ENCODE measurements at regions not wholly inside any gene's neighbourhood (a gene's known extent, or its start where the extent isn't known, plus 50 kb on each side); places are given as distances from the start of the nearest gene placed in this dataset.

DNA sequence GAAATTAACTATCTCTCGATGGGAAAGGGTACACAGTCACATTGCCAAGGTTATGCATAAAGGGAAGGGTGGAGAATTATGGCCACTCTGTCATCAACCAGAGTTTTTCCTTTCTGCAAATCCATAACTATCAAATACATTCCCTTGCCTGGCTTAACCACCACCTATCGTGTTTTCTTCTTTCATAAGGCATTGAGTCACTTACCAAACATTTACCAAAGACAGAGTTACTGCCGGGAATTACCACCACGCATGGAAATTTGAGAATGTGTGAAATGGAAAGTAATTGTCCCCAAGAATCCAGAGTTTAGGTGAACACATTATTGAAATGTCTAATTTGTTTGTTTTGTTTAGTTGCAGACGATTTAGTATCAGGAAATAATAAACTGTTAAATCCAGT lies 134.3 kb upstream of the LRRN1 start:
- Histone ChIP-seq H3K36me3 (ENCODE audit: control insufficient read depth in 1 of 2, insufficient read depth in 2 of 2, low read length in 2 of 2) (no peaks in the 10 kb centered on the region), H3K18ac (ENCODE audit: low read length) (peak overlapping the region; percentile 11), H3K14ac (ENCODE audit: low read length) (peak overlapping the region; percentile 40), H3K4ac (ENCODE audit: low read depth, low read length) (no peak overlapping the region), H4K12ac (ENCODE audit: low read depth, low read length) (no peak overlapping the region), H2AFZ (ENCODE audit: insufficient read depth, low read length, poor library complexity) (no peak overlapping the region), H4K8ac (ENCODE audit: low read depth, low read length) (no peak overlapping the region), H4K91ac (ENCODE audit: low read depth, low read length) (peak overlapping the region; percentile 36), H3K4me2 (ENCODE audit: low read length) (no peak overlapping the region), H3K9ac (ENCODE audit: low read length) (no peak overlapping the region), H3K4me1 (ENCODE audit: control insufficient read depth in 1 of 2, insufficient read depth in 2 of 2, low read length in 2 of 2) (peaks cover 8% of the 10 kb centered on the region in 2 experiments), H2BK5ac (ENCODE audit: low read depth, low read length, poor library complexity) (no peak overlapping the region), H3K79me1 (ENCODE audit: low read length) (peaks cover 14% of the 10 kb centered on the region), H3K9me3 (ENCODE audit: insufficient read depth, low read depth, low read length) (peaks cover 2% of the 10 kb centered on the region), H3K4me3 (ENCODE audit: low read depth, low read length) (no peak overlapping the region), H3K27me3 (ENCODE audit: insufficient read depth, low read length) (no peaks in the 10 kb centered on the region), H3K23ac (ENCODE audit: low read length) (no peak overlapping the region), H3K27ac (ENCODE audit: low read depth, low read length) (no peak overlapping the region), H2BK120ac (ENCODE audit: insufficient read depth, low read length, poor library complexity) (no peak overlapping the region), H3K79me2 (ENCODE audit: control insufficient read depth, insufficient read depth, low read length, poor library complexity) (no peaks in the 10 kb centered on the region), H2AK5ac (ENCODE audit: low read length) (peak overlapping the region; percentile 34), H2BK12ac (ENCODE audit: low read length) (peak overlapping the region; percentile 27)
- DNase-seq, result peak; percentile 16 to 45
- WGBS (ENCODE audit: extremely low coverage, insufficient coverage, insufficient read length), result no CpG with 5 or more reads among the region's 5 CpGs

DNA sequence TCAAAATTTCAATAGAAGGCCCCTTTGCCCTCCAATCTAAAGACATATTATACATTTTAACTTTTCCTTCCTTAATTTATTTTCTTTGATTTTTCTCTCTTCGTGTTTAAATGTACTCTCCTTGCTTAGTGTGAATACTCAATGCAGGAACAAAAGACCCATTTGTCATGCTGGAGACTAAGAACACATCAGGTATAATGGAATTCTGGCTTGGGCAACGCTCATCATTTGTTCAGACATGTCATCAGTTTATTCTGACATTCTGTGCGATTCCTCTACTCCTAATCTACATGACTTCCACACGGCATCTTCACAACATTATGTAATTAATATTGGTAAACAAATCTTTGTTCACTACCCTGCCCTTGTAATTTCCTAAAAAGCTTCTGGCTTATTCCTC lies 136.6 kb upstream of the LRRN1 start:
- DNase-seq, result no peak
- no peak overlapping the region for H3K4me2 ChIP-seq (ENCODE audit: low read length)
- no peak overlapping the region for H3K23ac ChIP-seq (ENCODE audit: low read length)
- no peak overlapping the region for H4K8ac ChIP-seq (ENCODE audit: low read depth, low read length)
- no peak overlapping the region for H3K4ac ChIP-seq (ENCODE audit: low read depth, low read length)
- no peak overlapping the region for H3K4me3 ChIP-seq (ENCODE audit: low read depth, low read length)
- H3K4me1 ChIP-seq (ENCODE audit: control insufficient read depth in 1 of 2, insufficient read depth in 2 of 2, low read length in 2 of 2), result peaks cover 8% of the 10 kb centered on the region in 2 experiments
- WGBS (ENCODE audit: extremely low coverage, insufficient coverage, insufficient read length), result no CpG with 5 or more reads among the region's 4 CpGs
- H3K9me3 ChIP-seq (ENCODE audit: insufficient read depth, low read depth, low read length), result peaks cover 2% of the 10 kb centered on the region
- no peaks in the 10 kb centered on the region for H3K36me3 ChIP-seq (ENCODE audit: control insufficient read depth in 1 of 2, insufficient read depth in 2 of 2, low read length in 2 of 2)
- H4K12ac ChIP-seq (ENCODE audit: low read depth, low read length), result no peak overlapping the region
- no peak overlapping the region for H3K9ac ChIP-seq (ENCODE audit: low read length)
- no peak overlapping the region for H2AK5ac ChIP-seq (ENCODE audit: low read length)
- no peak overlapping the region for H3K27ac ChIP-seq (ENCODE audit: low read depth, low read length)
- no peak overlapping the region for H2BK12ac ChIP-seq (ENCODE audit: low read length)
- no peak overlapping the region for H2AFZ ChIP-seq (ENCODE audit: insufficient read depth, low read length, poor library complexity)
- no peak overlapping the region for H2BK5ac ChIP-seq (ENCODE audit: low read depth, low read length, poor library complexity)
- no peaks in the 10 kb centered on the region for H3K79me2 ChIP-seq (ENCODE audit: control insufficient read depth, insufficient read depth, low read length, poor library complexity)
- H3K14ac ChIP-seq (ENCODE audit: low read length), result no peak overlapping the region
- H3K27me3 ChIP-seq (ENCODE audit: insufficient read depth, low read length), result no peaks in the 10 kb centered on the region
- H2BK120ac ChIP-seq (ENCODE audit: insufficient read depth, low read length, poor library complexity), result no peak overlapping the region
- no peak overlapping the region for H3K18ac ChIP-seq (ENCODE audit: low read length)
- H4K91ac ChIP-seq (ENCODE audit: low read depth, low read length), result no peak overlapping the region
- peaks cover 14% of the 10 kb centered on the region for H3K79me1 ChIP-seq (ENCODE audit: low read length)

DNA sequence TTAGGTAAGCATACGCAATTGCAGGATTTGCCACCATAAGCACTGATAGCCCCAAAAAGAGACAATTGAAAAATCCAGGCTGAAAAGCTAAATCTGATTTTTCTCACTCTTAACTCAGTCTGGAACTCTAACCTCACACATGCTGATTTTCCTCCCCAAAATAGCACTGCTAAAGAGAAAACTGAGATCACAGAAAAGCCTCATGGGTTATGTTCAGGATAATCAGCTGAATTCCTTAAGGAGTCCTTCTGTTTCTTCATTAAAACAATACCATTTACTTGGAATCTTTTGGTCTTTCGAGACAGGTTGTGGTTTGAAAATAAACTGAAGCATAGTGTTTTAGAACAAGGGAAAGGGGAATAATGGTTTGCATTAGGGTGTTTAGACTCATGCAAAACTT lies 144.3 kb upstream of the LRRN1 start:
- no peak for DNase-seq
- Histone ChIP-seq H2AK5ac (ENCODE audit: low read length) (no peak overlapping the region), H2BK12ac (ENCODE audit: low read length) (no peak overlapping the region), H3K79me1 (ENCODE audit: low read length) (no peaks in the 10 kb centered on the region), H3K4me1 (ENCODE audit: control insufficient read depth in 1 of 2, insufficient read depth in 2 of 2, low read length in 2 of 2) (no peaks in the 10 kb centered on the region), H3K4me2 (ENCODE audit: low read length) (no peak overlapping the region), H3K23ac (ENCODE audit: low read length) (no peak overlapping the region), H3K27me3 (ENCODE audit: insufficient read depth, low read length) (no peaks in the 10 kb centered on the region), H3K18ac (ENCODE audit: low read length) (no peak overlapping the region), H2AFZ (ENCODE audit: insufficient read depth, low read length, poor library complexity) (no peak overlapping the region), H4K8ac (ENCODE audit: low read depth, low read length) (no peak overlapping the region), H3K36me3 (ENCODE audit: control insufficient read depth in 1 of 2, insufficient read depth in 2 of 2, low read length in 2 of 2) (no peaks in the 10 kb centered on the region), H3K4me3 (ENCODE audit: low read depth, low read length) (no peak overlapping the region), H4K12ac (ENCODE audit: low read depth, low read length) (no peak overlapping the region), H3K27ac (ENCODE audit: low read depth, low read length) (no peak overlapping the region), H3K9me3 (ENCODE audit: insufficient read depth, low read depth, low read length) (no peaks in the 10 kb centered on the region), H4K91ac (ENCODE audit: low read depth, low read length) (no peak overlapping the region), H3K9ac (ENCODE audit: low read length) (no peak overlapping the region), H3K14ac (ENCODE audit: low read length) (no peak overlapping the region), H3K79me2 (ENCODE audit: control insufficient read depth, insufficient read depth, low read length, poor library complexity) (no peaks in the 10 kb centered on the region), H2BK120ac (ENCODE audit: insufficient read depth, low read length, poor library complexity) (no peak overlapping the region), H2BK5ac (ENCODE audit: low read depth, low read length, poor library complexity) (no peak overlapping the region), H3K4ac (ENCODE audit: low read depth, low read length) (no peak overlapping the region)
- no CpG with 5 or more reads among the region's 2 CpGs for WGBS (ENCODE audit: extremely low coverage, insufficient coverage, insufficient read length)

DNA sequence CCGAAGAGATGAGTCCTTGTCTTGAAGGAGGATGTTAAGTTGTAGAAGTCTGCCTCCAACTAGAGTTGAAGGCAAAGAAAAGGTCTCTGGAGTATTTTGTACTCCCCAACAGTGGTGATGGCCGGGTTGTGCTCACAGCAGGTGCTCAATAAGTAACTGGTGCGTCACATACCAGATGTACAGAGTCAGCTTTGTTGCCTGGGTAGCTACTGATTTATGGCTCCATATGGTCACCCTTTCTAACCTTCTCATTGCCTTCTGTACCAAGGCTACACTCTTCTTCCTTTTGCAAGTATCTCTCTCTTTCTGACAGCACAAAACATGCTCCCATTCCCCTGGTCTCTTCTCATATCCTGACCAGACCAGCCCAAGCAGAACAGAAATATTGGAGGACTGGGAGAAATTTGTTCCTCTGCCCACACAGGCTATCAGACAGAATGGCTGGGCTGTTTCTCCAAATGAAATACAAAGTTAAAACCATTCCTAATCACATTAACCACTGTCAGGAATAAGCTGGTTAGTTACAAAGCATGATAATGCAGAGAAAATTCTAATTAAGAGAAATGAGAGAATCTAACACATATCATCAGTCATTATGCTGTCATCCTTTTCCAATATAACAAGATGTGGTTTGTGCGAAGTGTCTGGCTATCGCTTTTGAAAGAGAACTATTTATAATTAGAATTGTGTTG lies 150.1 kb upstream of the LRRN1 start:
- no peak overlapping the region for H2BK120ac ChIP-seq (ENCODE audit: insufficient read depth, low read length, poor library complexity)
- H3K4me1 ChIP-seq (ENCODE audit: control insufficient read depth in 1 of 2, insufficient read depth in 2 of 2, low read length in 2 of 2), result no peaks in the 10 kb centered on the region
- no peak overlapping the region for H3K4ac ChIP-seq (ENCODE audit: low read depth, low read length)
- H2BK12ac ChIP-seq (ENCODE audit: low read length), result no peak overlapping the region
- no peaks in the 10 kb centered on the region for H3K9me3 ChIP-seq (ENCODE audit: insufficient read depth, low read depth, low read length)
- no peak overlapping the region for H4K91ac ChIP-seq (ENCODE audit: low read depth, low read length)
- H3K9ac ChIP-seq (ENCODE audit: low read length), result no peak overlapping the region
- H3K4me2 ChIP-seq (ENCODE audit: low read length), result no peak overlapping the region
- no peaks in the 10 kb centered on the region for H3K79me1 ChIP-seq (ENCODE audit: low read length)
- H3K18ac ChIP-seq (ENCODE audit: low read length), result no peak overlapping the region
- no peak overlapping the region for H2AK5ac ChIP-seq (ENCODE audit: low read length)
- no peak overlapping the region for H2BK5ac ChIP-seq (ENCODE audit: low read depth, low read length, poor library complexity)
- no peaks in the 10 kb centered on the region for H3K36me3 ChIP-seq (ENCODE audit: control insufficient read depth in 1 of 2, insufficient read depth in 2 of 2, low read length in 2 of 2)
- H3K79me2 ChIP-seq (ENCODE audit: control insufficient read depth, insufficient read depth, low read length, poor library complexity), result no peaks in the 10 kb centered on the region
- DNase-seq, result no peak
- H4K8ac ChIP-seq (ENCODE audit: low read depth, low read length), result no peak overlapping the region
- no peaks in the 10 kb centered on the region for H3K27me3 ChIP-seq (ENCODE audit: insufficient read depth, low read length)
- no peak overlapping the region for H3K4me3 ChIP-seq (ENCODE audit: low read depth, low read length)
- WGBS (ENCODE audit: extremely low coverage, insufficient coverage, insufficient read length), result no CpG with 5 or more reads among the region's 5 CpGs
- H4K12ac ChIP-seq (ENCODE audit: low read depth, low read length), result no peak overlapping the region
- no peak overlapping the region for H3K23ac ChIP-seq (ENCODE audit: low read length)
- H3K27ac ChIP-seq (ENCODE audit: low read depth, low read length), result no peak overlapping the region
- H3K14ac ChIP-seq (ENCODE audit: low read length), result no peak overlapping the region
- no peak overlapping the region for H2AFZ ChIP-seq (ENCODE audit: insufficient read depth, low read length, poor library complexity)

Data from trophoblast cell (in vitro differentiated cells and primary cell).